ACC112 (cell line): ENCODE measurements at regions not wholly inside any gene's neighbourhood (a gene's known extent, or its start where the extent isn't known, plus 50 kb on each side); places are given as distances from the start of the nearest gene placed in this dataset.

Experiments used
- H2AFZ ChIP-seq: fragments of 200-600 bp; sonication (generic); one replicate; pipeline ENCODE4 v1.6.0; 2017; ENCODE audit warnings: antibody characterized with exemption, low read length; ENCODE audit not compliant: unreplicated experiment
- H3K27ac ChIP-seq: fragments of 200-600 bp; sonication (generic); 2 replicates; pipeline ENCODE4 v1.5.1; 2014; ENCODE audit warnings: low read depth, mild to moderate bottlenecking, antibody characterized with exemption, low read length, moderate library complexity
- H3K27me3 ChIP-seq: fragments of 200-600 bp; sonication (generic); 2 replicates; pipeline ENCODE4 v1.6.1; 2014; ENCODE audit warnings: mild to moderate bottlenecking, antibody characterized with exemption, low read length, moderate library complexity, mixed read lengths; ENCODE audit not compliant: insufficient read depth
- H3K36me3 ChIP-seq: fragments of 200-600 bp; sonication (generic); 2 replicates; pipeline ENCODE4 v1.6.1; 2016; ENCODE audit warnings: mild to moderate bottlenecking, antibody characterized with exemption, low read length, moderate library complexity, mixed read lengths; ENCODE audit not compliant: insufficient read depth
- H3K4me1 ChIP-seq: fragments of 200-600 bp; sonication (generic); one replicate; pipeline ENCODE4 v1.6.1; 2016; ENCODE audit warnings: low read length, mixed read lengths; ENCODE audit not compliant: insufficient read depth, unreplicated experiment, control insufficient read depth
- H3K4me3 ChIP-seq: fragments of 200-600 bp; sonication (generic); 2 replicates; pipeline ENCODE4 v1.5.1; 2014; ENCODE audit warnings: mild to moderate bottlenecking, low read depth, low read length
- H3K79me2 ChIP-seq: fragments of 200-600 bp; sonication (generic); one replicate; pipeline ENCODE4 v1.6.0; 2016; ENCODE audit warnings: low read length; ENCODE audit not compliant: control insufficient read depth, unreplicated experiment, insufficient read depth

DNA sequence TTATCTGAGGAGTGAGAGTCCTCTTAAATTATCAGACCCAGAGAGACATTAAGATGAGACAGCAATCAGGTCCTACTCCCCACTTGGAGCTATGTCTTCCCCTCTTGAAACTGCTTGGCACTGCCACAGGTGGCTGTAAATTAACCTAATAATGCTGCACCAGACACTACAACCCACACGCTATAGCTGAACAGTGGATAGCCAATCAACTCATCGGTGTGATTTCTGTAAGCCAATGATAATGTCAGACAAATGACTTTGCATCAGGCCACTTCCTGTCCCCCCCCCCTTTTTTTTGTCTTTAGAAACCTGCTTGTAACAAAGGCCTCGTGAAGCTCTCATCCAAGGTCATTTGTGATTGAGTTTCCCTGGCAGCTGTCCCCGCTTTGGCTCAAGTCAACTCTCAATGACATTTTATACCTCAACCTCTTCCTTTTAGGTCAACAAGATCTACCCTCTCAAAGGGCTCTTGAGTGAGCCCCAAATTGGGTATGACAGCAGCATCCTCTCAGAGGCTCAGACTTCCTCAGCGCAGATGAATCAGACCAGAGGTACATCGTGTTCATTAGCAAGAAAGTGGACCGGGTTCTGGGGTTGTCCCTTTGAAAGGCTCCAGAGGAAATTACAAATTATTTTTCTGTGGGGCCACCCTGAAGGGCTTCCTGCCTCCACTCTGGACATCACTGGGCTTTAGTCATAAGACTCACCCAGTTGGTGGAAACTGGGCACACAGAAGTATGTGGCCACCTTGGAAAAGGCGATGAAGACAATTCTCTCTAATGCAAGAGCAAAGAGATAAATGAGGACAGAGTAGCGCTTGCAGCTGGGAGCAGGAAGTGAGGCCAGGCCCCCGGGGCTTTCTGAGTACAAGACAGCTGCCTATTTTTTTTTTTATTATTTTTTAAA, 73.6 kb downstream of the COPS8 start:
- Histone ChIP-seq H3K4me1 (peaks cover 50% of the 10 kb centered on the region), H3K4me3 (no peak overlapping the region), H3K27ac (peak overlapping the region; percentile 99), H3K79me2 (no peaks in the 10 kb centered on the region), H3K27me3 (no peaks in the 10 kb centered on the region), H3K36me3 (no peaks in the 10 kb centered on the region), H2AFZ (peak overlapping the region; percentile 28)

- Histone ChIP-seq H3K4me1 (peaks cover 46% of the 10 kb centered on the region), H3K27me3 (no peaks in the 10 kb centered on the region), H3K36me3 (no peaks in the 10 kb centered on the region), H3K4me3 (no peak overlapping the region), H3K27ac (peak overlapping the region; percentile 99), H3K79me2 (no peaks in the 10 kb centered on the region), H2AFZ (no peak overlapping the region)
These were observed 74.7 kb downstream of the COPS8 start for GRCh38 chr2:237160271-237160919.

GRCh38 chr2:237161189-237161588, 75.5 kb downstream of the COPS8 start:
- H3K27ac ChIP-seq, result peak overlapping the region; percentile 99

GRCh38 chr2:237162959-237163358, 77.3 kb downstream of the COPS8 start:
- H3K27me3 ChIP-seq, result no peaks in the 10 kb centered on the region
- H3K36me3 ChIP-seq, result 0 out of 2 replicates have a peak, but pooled peaks cover 3% of the 10 kb centered on the region
- no peaks in the 10 kb centered on the region for H3K79me2 ChIP-seq
- H3K27ac ChIP-seq, result no peak overlapping the region
- peaks cover 22% of the 10 kb centered on the region for H3K4me1 ChIP-seq
- H2AFZ ChIP-seq, result no peak overlapping the region
- H3K4me3 ChIP-seq, result no peak overlapping the region

More at GRCh38 chr2:237161189-237161588, 75.5 kb downstream of the COPS8 start:
- Histone ChIP-seq H3K27me3 (no peaks in the 10 kb centered on the region), H3K4me1 (peaks cover 38% of the 10 kb centered on the region), H3K79me2 (no peaks in the 10 kb centered on the region), H2AFZ (peak overlapping the region; percentile 46), H3K4me3 (no peak overlapping the region), H3K36me3 (no peaks in the 10 kb centered on the region)

GRCh38 chr2:237164474-237165042, 78.9 kb downstream of the COPS8 start:
- H3K4me3 ChIP-seq, result no peak overlapping the region
- peaks cover 8% of the 10 kb centered on the region; the same call in 1 of the 2 replicates for H3K36me3 ChIP-seq
- H3K4me1 ChIP-seq, result peaks cover 7% of the 10 kb centered on the region
- no peak overlapping the region; the same call in 1 of the 2 replicates for H3K27ac ChIP-seq
- H3K27me3 ChIP-seq, result no peaks in the 10 kb centered on the region
- peak overlapping the region; percentile 11 for H2AFZ ChIP-seq
- no peaks in the 10 kb centered on the region for H3K79me2 ChIP-seq

GRCh38 chr2:237165405-237166276, 80.0 kb downstream of the COPS8 start:
- no peaks in the 10 kb centered on the region for H3K27me3 ChIP-seq
- H3K4me3 ChIP-seq, result no peak overlapping the region
- no peak overlapping the region for H2AFZ ChIP-seq
- H3K36me3 ChIP-seq, result peaks cover 8% of the 10 kb centered on the region; the same call in 1 of the 2 replicates
- peaks cover 3% of the 10 kb centered on the region for H3K4me1 ChIP-seq
- H3K27ac ChIP-seq, result peak overlapping the region; percentile 10; the same call in 1 of the 2 replicates
- no peaks in the 10 kb centered on the region for H3K79me2 ChIP-seq

- Histone ChIP-seq H3K36me3 (peaks cover 8% of the 10 kb centered on the region; the same call in 1 of the 2 replicates), H3K27me3 (no peaks in the 10 kb centered on the region), H3K27ac (no peak overlapping the region), H3K4me1 (peaks cover 14% of the 10 kb centered on the region), H3K4me3 (no peak overlapping the region), H3K79me2 (no peaks in the 10 kb centered on the region), H2AFZ (no peak overlapping the region)
These were observed 81.3 kb downstream of the COPS8 start for GRCh38 chr2:237167038-237167437.

- H3K79me2 ChIP-seq, result no peaks in the 10 kb centered on the region
- no peak overlapping the region for H3K27ac ChIP-seq
- H3K4me1 ChIP-seq, result peaks cover 22% of the 10 kb centered on the region
- no peaks in the 10 kb centered on the region for H3K27me3 ChIP-seq
- peaks cover 8% of the 10 kb centered on the region; the same call in 1 of the 2 replicates for H3K36me3 ChIP-seq
- H3K4me3 ChIP-seq, result no peak overlapping the region
- no peak overlapping the region for H2AFZ ChIP-seq
These were observed 82.2 kb downstream of the COPS8 start for GRCh38 chr2:237167934-237168333.

GRCh38 chr2:237170020-237170419, 84.3 kb downstream of the COPS8 start:
- Histone ChIP-seq H3K27me3 (no peaks in the 10 kb centered on the region), H2AFZ (no peak overlapping the region), H3K79me2 (no peaks in the 10 kb centered on the region), H3K4me1 (peaks cover 22% of the 10 kb centered on the region), H3K27ac (0 out of 2 replicates have a peak overlapping the region, but pooled peaks have one; percentile 91), H3K4me3 (no peak overlapping the region), H3K36me3 (peaks cover 12% of the 10 kb centered on the region)

DNA sequence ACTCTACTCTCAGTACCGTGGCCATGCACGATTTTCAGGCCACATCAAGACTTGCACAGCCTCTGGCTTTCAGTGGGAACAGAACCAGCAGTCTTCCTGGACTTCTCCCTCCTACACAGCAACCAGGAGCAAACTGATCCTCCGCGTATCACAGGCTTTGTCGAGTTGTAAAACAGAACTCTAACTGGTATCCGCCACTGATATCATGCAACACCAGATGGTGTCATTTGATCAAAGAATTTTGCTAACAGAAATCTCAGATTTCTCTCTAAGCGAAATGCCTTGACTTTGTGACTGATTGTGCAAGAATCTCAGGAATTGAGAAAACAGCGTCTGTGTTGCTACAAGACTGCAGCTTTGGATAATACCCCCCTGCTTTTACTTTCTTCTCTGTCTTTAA, 85.7 kb downstream of the COPS8 start:
- peak overlapping the region; percentile 91 for H3K27ac ChIP-seq
- H3K79me2 ChIP-seq, result no peaks in the 10 kb centered on the region
- no peaks in the 10 kb centered on the region for H3K27me3 ChIP-seq
- peak overlapping the region; percentile 45 for H3K4me3 ChIP-seq
- H3K36me3 ChIP-seq, result peaks cover 12% of the 10 kb centered on the region
- H2AFZ ChIP-seq, result peak overlapping the region; percentile 66
- peaks cover 26% of the 10 kb centered on the region for H3K4me1 ChIP-seq
